GM12874 (cell line): ENCODE measurements at regions not wholly inside any gene's neighbourhood (a gene's known extent, or its start where the extent isn't known, plus 50 kb on each side); places are given as distances from the start of the nearest gene placed in this dataset.

ENCODE experiments used
- TF ChIP-seq, protein P1 (sequence below): IDR thresholded peaks from 2 replicates; pipeline ENCODE4 v1.5.1; 2011; ENCODE audit warnings: low read depth, mild to moderate bottlenecking, control low read depth, low read length, moderate library complexity; ENCODE audit not compliant: insufficient read depth

- TF ChIP-seq, protein P1, sequence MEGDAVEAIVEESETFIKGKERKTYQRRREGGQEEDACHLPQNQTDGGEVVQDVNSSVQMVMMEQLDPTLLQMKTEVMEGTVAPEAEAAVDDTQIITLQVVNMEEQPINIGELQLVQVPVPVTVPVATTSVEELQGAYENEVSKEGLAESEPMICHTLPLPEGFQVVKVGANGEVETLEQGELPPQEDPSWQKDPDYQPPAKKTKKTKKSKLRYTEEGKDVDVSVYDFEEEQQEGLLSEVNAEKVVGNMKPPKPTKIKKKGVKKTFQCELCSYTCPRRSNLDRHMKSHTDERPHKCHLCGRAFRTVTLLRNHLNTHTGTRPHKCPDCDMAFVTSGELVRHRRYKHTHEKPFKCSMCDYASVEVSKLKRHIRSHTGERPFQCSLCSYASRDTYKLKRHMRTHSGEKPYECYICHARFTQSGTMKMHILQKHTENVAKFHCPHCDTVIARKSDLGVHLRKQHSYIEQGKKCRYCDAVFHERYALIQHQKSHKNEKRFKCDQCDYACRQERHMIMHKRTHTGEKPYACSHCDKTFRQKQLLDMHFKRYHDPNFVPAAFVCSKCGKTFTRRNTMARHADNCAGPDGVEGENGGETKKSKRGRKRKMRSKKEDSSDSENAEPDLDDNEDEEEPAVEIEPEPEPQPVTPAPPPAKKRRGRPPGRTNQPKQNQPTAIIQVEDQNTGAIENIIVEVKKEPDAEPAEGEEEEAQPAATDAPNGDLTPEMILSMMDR, result no peak
These were observed 227.7 kb upstream of the TOPAZ1 start for GRCh38 chr3:44013967-44014366.

- TF ChIP-seq, protein P1, result no peak
These were observed 226.5 kb upstream of the TOPAZ1 start for GRCh38 chr3:44015170-44015569.

GRCh38 chr3:44016818-44017217, 224.9 kb upstream of the TOPAZ1 start:
- TF ChIP-seq, protein P1, result no peak

DNA sequence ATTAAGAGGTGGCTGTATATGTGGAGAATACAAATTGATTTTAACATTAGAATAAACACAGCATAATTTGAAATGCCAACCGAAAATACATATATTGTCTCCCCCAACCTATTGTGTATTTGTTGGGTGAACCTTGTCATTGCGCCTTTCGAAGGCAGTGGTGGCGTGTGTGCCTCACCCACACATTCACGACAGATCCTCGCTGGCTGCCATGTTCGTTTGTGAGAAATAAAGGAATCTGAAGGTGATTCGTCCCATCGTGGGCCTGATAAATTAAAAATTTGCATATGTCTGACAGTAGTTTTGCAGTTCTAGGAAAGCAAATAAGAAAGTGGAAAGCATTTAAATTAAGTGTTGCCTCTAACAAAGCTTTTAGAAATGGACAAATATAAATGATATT, 222.8 kb upstream of the TOPAZ1 start:
- TF ChIP-seq, protein P1, result no peak

GRCh38 chr3:44019736-44020135, 221.9 kb upstream of the TOPAZ1 start:
- TF ChIP-seq, protein P1, result no peak

DNA sequence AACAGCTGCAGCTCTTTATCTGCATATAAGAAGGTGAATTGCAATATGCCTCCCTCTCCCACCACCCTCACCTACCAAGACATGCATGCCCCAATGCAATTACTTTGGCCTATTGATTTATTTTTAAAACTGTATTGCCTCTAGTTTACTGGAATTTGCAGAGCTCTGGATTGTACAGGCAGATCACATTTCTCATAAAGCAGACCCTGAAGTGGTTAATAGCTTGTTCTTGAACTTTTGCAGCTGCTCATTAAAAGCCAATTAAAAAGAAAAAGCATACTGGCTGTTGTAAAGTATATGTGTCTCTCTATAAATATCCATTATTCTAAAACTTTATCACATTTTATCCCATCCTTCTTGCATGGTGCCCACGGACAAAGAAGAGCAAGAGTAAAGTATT, 221.5 kb upstream of the TOPAZ1 start:
- TF ChIP-seq, protein P1, result no peak

GRCh38 chr3:44021651-44022594, 219.8 kb upstream of the TOPAZ1 start:
- TF ChIP-seq, protein P1, result no peak
